ENCODE measurements at regions not wholly inside any gene's neighbourhood (a gene's known extent, or its start where the extent isn't known, plus 50 kb on each side); places are given as distances from the start of the nearest gene placed in this dataset.

- TF ChIP-seq BRD4 (IDR thresholded peaks at IDR 0.05) = no peak
- in situ Hi-C loops (cut with MboI) = no loop called here
- no peaks in the 10 kb centered on the region for H3K79me2 ChIP-seq (ENCODE audit: control insufficient read depth, insufficient read depth, low read length)
- CTCF ChIA-PET (ENCODE audit: low intra/inter-chr PET ratio) = no interaction called here
- FAIRE-seq = no peak
- H3K27ac ChIP-seq (ENCODE audit: extremely low read depth, low read depth, low read length) = no peak overlapping the region
- H3K27me3 ChIP-seq (ENCODE audit: control insufficient read depth in 2 of 2, insufficient read depth in 2 of 2, low read length in 2 of 2) = no peaks in the 10 kb centered on the region
- no peak overlapping the region for H3K9ac ChIP-seq (ENCODE audit: insufficient read depth in 1 of 2, low read depth in 2 of 2, low read length in 2 of 2)
- H3K9me3 ChIP-seq (replicated peaks; ENCODE audit: control insufficient read depth, insufficient read depth, low read depth, low read length) = no peaks in the 10 kb centered on the region
- H3K4me2 ChIP-seq (ENCODE audit: insufficient read depth, low read length) = no peak overlapping the region
- intact Hi-C loops (cut with micrococcal nuclease) = no loop called here
- no peak overlapping the region for H2AFZ ChIP-seq (ENCODE audit: low read depth, low read length)
- H3K9me1 ChIP-seq (ENCODE audit: control insufficient read depth, insufficient read depth, low read length) = no peaks in the 10 kb centered on the region
- H4K20me1 ChIP-seq (replicated peaks; ENCODE audit: control insufficient read depth, insufficient read depth, low read length) = no peaks in the 10 kb centered on the region
- ATAC-seq = no peak
- BruUV-seq (replicated peaks) = no TSS peak
- POLR2A ChIA-PET = no interaction called here
- peaks cover 0 to 9% of the 10 kb centered on the region in 2 experiments; a peak in 2 of 5 replicates for H3K4me1 ChIP-seq (replicated peaks in 1 of 2; ENCODE audit: control insufficient read depth in 2 of 2, insufficient read depth in 2 of 2, low read length in 2 of 2)
- 44% methylated on average over 2 of the region's 2 CpGs for WGBS (ENCODE audit: insufficient coverage, low coverage, missing lambda C conversion rate)
- H3K4me3 ChIP-seq = no peak overlapping the region
- H3K36me3 ChIP-seq (ENCODE audit: control insufficient read depth, insufficient read depth, low read length) = no peaks in the 10 kb centered on the region
- no peak for DNase-seq (ENCODE audit: extremely low read depth in 1 of 4, low spot score in 3 of 4)
Observed at GRCh38 chr21:14870853-14871149, 194.0 kb downstream of the NRIP1 start.

GRCh38 chr21:14869984-14870852 is 194.6 kb downstream of the NRIP1 start:
- H3K27ac ChIP-seq (ENCODE audit: extremely low read depth, low read depth, low read length) = no peak overlapping the region
- no peaks in the 10 kb centered on the region for H3K9me3 ChIP-seq (replicated peaks; ENCODE audit: control insufficient read depth, insufficient read depth, low read depth, low read length)
- no peak for ATAC-seq
- in situ Hi-C loops (cut with MboI) = no loop called here
- H3K9ac ChIP-seq (ENCODE audit: insufficient read depth in 1 of 2, low read depth in 2 of 2, low read length in 2 of 2) = no peak overlapping the region
- DNase-seq (ENCODE audit: extremely low read depth in 1 of 4, low spot score in 3 of 4) = no peak
- intact Hi-C loops (cut with micrococcal nuclease) = loop anchor here (10.0 kb wide), 3 partner anchors 565 to 725 kb away; no protein-coding TSS in a partner anchor
- no peak for FAIRE-seq
- H3K9me1 ChIP-seq (ENCODE audit: control insufficient read depth, insufficient read depth, low read length) = no peaks in the 10 kb centered on the region
- H3K79me2 ChIP-seq (ENCODE audit: control insufficient read depth, insufficient read depth, low read length) = no peaks in the 10 kb centered on the region
- CTCF ChIA-PET (ENCODE audit: low intra/inter-chr PET ratio) = no interaction called here
- H3K27me3 ChIP-seq (ENCODE audit: control insufficient read depth in 2 of 2, insufficient read depth in 2 of 2, low read length in 2 of 2) = no peaks in the 10 kb centered on the region
- H2AFZ ChIP-seq (ENCODE audit: low read depth, low read length) = no peak overlapping the region
- H3K4me3 ChIP-seq = no peak overlapping the region
- POLR2A ChIA-PET = no interaction called here
- no peaks in the 10 kb centered on the region for H3K36me3 ChIP-seq (ENCODE audit: control insufficient read depth, insufficient read depth, low read length)
- BruUV-seq (replicated peaks) = no TSS peak
- H3K4me2 ChIP-seq (ENCODE audit: insufficient read depth, low read length) = no peak overlapping the region
- no peaks in the 10 kb centered on the region for H4K20me1 ChIP-seq (replicated peaks; ENCODE audit: control insufficient read depth, insufficient read depth, low read length)
- peaks cover 0 to 5% of the 10 kb centered on the region in 2 experiments; a peak in 2 of 5 replicates for H3K4me1 ChIP-seq (replicated peaks in 1 of 2; ENCODE audit: control insufficient read depth in 2 of 2, insufficient read depth in 2 of 2, low read length in 2 of 2)
- WGBS (ENCODE audit: insufficient coverage, low coverage, missing lambda C conversion rate) = 28% methylated on average over 5 of the region's 5 CpGs
- no peak for TF ChIP-seq ZNF644 (tag; IDR thresholded peaks at IDR 0.05; ENCODE audit: low read depth)
- TF ChIP-seq SNAPC5 (CRISPR knock-in tag; IDR thresholded peaks at IDR 0.05) = no peak
- no peak for TF ChIP-seq PURB (CRISPR knock-in tag; IDR thresholded peaks at IDR 0.05; ENCODE audit: low read depth)
- no peak for TF ChIP-seq ARID2 (IDR thresholded peaks at IDR 0.05)
- no peak for TF ChIP-seq HMGXB4 (CRISPR knock-in tag; IDR thresholded peaks at IDR 0.05)
- no peak for TF ChIP-seq USF2 (CRISPR knock-in tag; IDR thresholded peaks at IDR 0.05)
- no peak for TF ChIP-seq ZNF324 (CRISPR knock-in tag; IDR thresholded peaks at IDR 0.05)
- TF ChIP-seq PREB (CRISPR knock-in tag; IDR thresholded peaks at IDR 0.05) = no peak
- no peak for TF ChIP-seq ATF7 (IDR thresholded peaks at IDR 0.05)

Data from K562 (cell line).